ENCODE measurements at regions not wholly inside any gene's neighbourhood (a gene's known extent, or its start where the extent isn't known, plus 50 kb on each side); places are given as distances from the start of the nearest gene placed in this dataset.

DNA sequence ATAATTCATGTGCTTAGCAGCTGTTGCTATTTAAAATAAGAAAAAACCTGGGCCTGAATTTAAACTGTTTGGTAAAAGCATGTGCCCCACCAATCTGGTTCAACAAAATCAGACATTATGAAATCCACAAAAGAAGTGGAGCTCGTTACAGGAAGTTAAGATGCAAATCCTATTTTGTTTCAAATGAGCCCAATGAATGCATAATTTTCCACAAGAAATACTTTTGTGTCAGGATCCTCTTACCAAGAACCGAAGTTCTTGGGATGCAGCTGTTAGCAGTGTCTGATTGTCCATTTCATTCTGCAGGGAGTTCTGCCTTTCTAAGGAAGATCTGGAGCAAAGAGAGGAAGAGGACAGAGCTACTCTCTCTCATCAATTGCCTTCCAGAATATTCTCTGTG is 105.7 kb upstream of the RBBP6 start:
- TF ChIP-seq JUND (IDR thresholded peaks at IDR 0.05; ENCODE audit: low read length) (no peak), POLR2AphosphoS5 (IDR thresholded peaks at IDR 0.05; ENCODE audit: low read depth, low read length) (no peak), E2F6 (IDR thresholded peaks at IDR 0.05) (no peak), RAD21 (IDR thresholded peaks at IDR 0.05 in 1 of 2, conservative IDR thresholded peaks at IDR 0.05 in 1 of 2; ENCODE audit: low read depth in 2 of 2, low read length in 2 of 2) (no peak)

Measured in H1 (cell line).